Trophoblast cell (in vitro differentiated cells and primary cell): ENCODE measurements at regions not wholly inside any gene's neighbourhood (a gene's known extent, or its start where the extent isn't known, plus 50 kb on each side); places are given as distances from the start of the nearest gene placed in this dataset.

Experiments
- DNase-seq, 2 donors: peaks; one replicate each; pipeline ENCODE4 v3.0.0-alpha.2; 2016
- H2AFZ ChIP-seq: 2 replicates; pipeline ENCODE4 v1.6.1; 2013; ENCODE audit warnings: low read length, moderate library complexity, mild to moderate bottlenecking; ENCODE audit not compliant: insufficient read depth, poor library complexity
- H2AK5ac ChIP-seq: 2 replicates; pipeline ENCODE4 v1.6.1; 2013; ENCODE audit warnings: mild to moderate bottlenecking, low read length
- H2BK120ac ChIP-seq: 2 replicates; pipeline ENCODE4 v1.6.1; 2013; ENCODE audit warnings: low read length, mild to moderate bottlenecking, moderate library complexity; ENCODE audit not compliant: insufficient read depth, poor library complexity
- H2BK12ac ChIP-seq: 2 replicates; pipeline ENCODE4 v1.6.1; 2013; ENCODE audit warnings: mild to moderate bottlenecking, low read length, moderate library complexity
- H2BK5ac ChIP-seq: 2 replicates; pipeline ENCODE4 v1.6.1; 2013; ENCODE audit warnings: low read length, low read depth, moderate library complexity, mild to moderate bottlenecking; ENCODE audit not compliant: poor library complexity
- H3K14ac ChIP-seq: 2 replicates; pipeline ENCODE4 v1.6.1; 2013; ENCODE audit warnings: mild to moderate bottlenecking, low read length
- H3K18ac ChIP-seq: 2 replicates; pipeline ENCODE4 v1.6.1; 2013; ENCODE audit warnings: mild to moderate bottlenecking, low read length
- H3K23ac ChIP-seq: 2 replicates; pipeline ENCODE4 v1.6.1; 2013; ENCODE audit warnings: low read length
- H3K27ac ChIP-seq: 2 replicates; pipeline ENCODE4 v1.5.1; 2013; ENCODE audit warnings: low read depth, mild to moderate bottlenecking, inconsistent platforms, low read length, moderate library complexity
- H3K27me3 ChIP-seq: 2 replicates; pipeline ENCODE4 v1.6.1; 2013; ENCODE audit warnings: inconsistent platforms, mild to moderate bottlenecking, low read length, moderate library complexity; ENCODE audit not compliant: insufficient read depth
- H3K36me3 ChIP-seq, 2 experiments: 1 replicate in 1 of 2; 2 replicates in 1 of 2; pipeline ENCODE4 v1.6.1; 2013; ENCODE audit warnings: low read length in 2 of 2, mild to moderate bottlenecking in 2 of 2, moderate library complexity in 1 of 2; ENCODE audit not compliant: insufficient read depth in 2 of 2, control insufficient read depth in 1 of 2
- H3K4ac ChIP-seq: 2 replicates; pipeline ENCODE4 v1.6.1; 2013; ENCODE audit warnings: low read depth, mild to moderate bottlenecking, low read length, moderate library complexity
- H3K4me1 ChIP-seq, 2 experiments: 1 replicate in 1 of 2; 2 replicates in 1 of 2; pipeline ENCODE4 v1.6.1; 2013; ENCODE audit warnings: low read length in 2 of 2, mild to moderate bottlenecking in 2 of 2, moderate library complexity in 1 of 2; ENCODE audit not compliant: insufficient read depth in 2 of 2, control insufficient read depth in 1 of 2
- H3K4me2 ChIP-seq: 2 replicates; pipeline ENCODE4 v1.6.1; 2013; ENCODE audit warnings: inconsistent platforms, mild to moderate bottlenecking, low read length, moderate library complexity
- H3K4me3 ChIP-seq: 2 replicates; pipeline ENCODE4 v1.5.1; 2013; ENCODE audit warnings: mild to moderate bottlenecking, low read depth, low read length, inconsistent platforms
- H3K79me1 ChIP-seq: one replicate; pipeline ENCODE4 v1.6.1; 2013; ENCODE audit warnings: low read length
- H3K79me2 ChIP-seq: 2 replicates; pipeline ENCODE4 v1.6.1; 2013; ENCODE audit warnings: low read length, mild to moderate bottlenecking; ENCODE audit not compliant: control insufficient read depth, insufficient read depth, poor library complexity
- H3K9ac ChIP-seq: 2 replicates; pipeline ENCODE4 v1.6.1; 2013; ENCODE audit warnings: mild to moderate bottlenecking, low read length
- H3K9me3 ChIP-seq: 2 replicates; pipeline ENCODE4 v1.6.1; 2013; ENCODE audit warnings: low read depth, mild to moderate bottlenecking, control low read depth, inconsistent platforms, low read length; ENCODE audit not compliant: insufficient read depth
- H4K12ac ChIP-seq: 2 replicates; pipeline ENCODE4 v1.6.1; 2013; ENCODE audit warnings: low read depth, mild to moderate bottlenecking, low read length, moderate library complexity
- H4K8ac ChIP-seq: 2 replicates; pipeline ENCODE4 v1.6.1; 2013; ENCODE audit warnings: low read depth, mild to moderate bottlenecking, low read length, moderate library complexity
- H4K91ac ChIP-seq: one replicate; pipeline ENCODE4 v1.6.1; 2013; ENCODE audit warnings: low read depth, mild to moderate bottlenecking, low read length, moderate library complexity
- WGBS: extraction: QIAGEN DNeasy Blood & Tissue Kit; methylation state at CpG from one replicate; pipeline ENCODE4 v1.1.7; 2013; ENCODE audit warnings: missing lambda C conversion rate; ENCODE audit not compliant: insufficient read length, insufficient coverage; ENCODE audit errors: extremely low coverage; 5-methylcytosine and 5-hydroxymethylcytosine counted together

GRCh38 chr7:52639126-52639525, 396.3 kb upstream of the POM121L12 start:
- Histone ChIP-seq H3K79me1 (no peaks in the 10 kb centered on the region), H3K9ac (no peak overlapping the region), H2AFZ (no peak overlapping the region), H3K36me3 (no peaks in the 10 kb centered on the region), H4K8ac (no peak overlapping the region), H3K18ac (no peak overlapping the region), H3K4me3 (no peak overlapping the region), H2BK12ac (no peak overlapping the region), H3K27ac (no peak overlapping the region), H4K91ac (no peak overlapping the region), H3K4me1 (peaks cover 0 to 5% of the 10 kb centered on the region in 2 experiments), H3K9me3 (no peaks in the 10 kb centered on the region), H4K12ac (no peak overlapping the region), H3K4me2 (no peak overlapping the region), H2AK5ac (no peak overlapping the region), H3K79me2 (no peaks in the 10 kb centered on the region), H3K14ac (no peak overlapping the region), H3K27me3 (no peaks in the 10 kb centered on the region), H3K4ac (no peak overlapping the region), H3K23ac (no peak overlapping the region), H2BK120ac (no peak overlapping the region), H2BK5ac (no peak overlapping the region)
- DNase-seq = no peak

DNA sequence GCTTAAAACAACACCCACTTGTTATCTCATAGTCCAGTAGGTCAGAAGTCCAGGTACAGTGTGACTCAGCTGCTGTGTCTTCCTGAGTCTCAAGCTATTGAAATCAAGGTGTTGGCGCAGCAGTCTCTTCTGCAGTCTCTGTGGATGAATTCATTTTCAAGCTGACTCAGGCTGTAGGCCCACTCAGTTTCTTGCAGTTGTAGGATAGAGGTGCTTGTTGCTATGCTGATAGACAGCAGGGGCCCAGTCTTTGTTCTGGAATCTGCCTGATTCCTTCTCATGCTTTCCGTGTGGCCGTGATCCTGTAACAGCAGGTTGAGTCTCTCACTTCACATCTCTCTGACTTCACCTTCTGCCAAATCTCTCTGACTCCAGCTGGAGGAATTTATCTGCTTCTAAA, 400.4 kb upstream of the POM121L12 start:
- Histone ChIP-seq H3K4me1 (peaks cover 0 to 4% of the 10 kb centered on the region in 2 experiments), H4K8ac (no peak overlapping the region), H3K79me2 (no peaks in the 10 kb centered on the region), H2BK5ac (no peak overlapping the region), H3K27me3 (no peaks in the 10 kb centered on the region), H4K12ac (no peak overlapping the region), H3K36me3 (no peaks in the 10 kb centered on the region), H2AFZ (no peak overlapping the region), H3K9ac (no peak overlapping the region), H3K4me2 (no peak overlapping the region), H3K79me1 (no peaks in the 10 kb centered on the region), H2BK12ac (no peak overlapping the region), H2AK5ac (no peak overlapping the region), H3K27ac (no peak overlapping the region), H3K14ac (no peak overlapping the region), H3K18ac (no peak overlapping the region), H3K9me3 (no peaks in the 10 kb centered on the region), H2BK120ac (peak overlapping the region; percentile 43), H3K4ac (no peak overlapping the region), H3K23ac (no peak overlapping the region), H4K91ac (no peak overlapping the region), H3K4me3 (no peak overlapping the region)
- no CpG with 5 or more reads among the region's 3 CpGs for WGBS
- peak; percentile 72 to 73 for DNase-seq

DNA sequence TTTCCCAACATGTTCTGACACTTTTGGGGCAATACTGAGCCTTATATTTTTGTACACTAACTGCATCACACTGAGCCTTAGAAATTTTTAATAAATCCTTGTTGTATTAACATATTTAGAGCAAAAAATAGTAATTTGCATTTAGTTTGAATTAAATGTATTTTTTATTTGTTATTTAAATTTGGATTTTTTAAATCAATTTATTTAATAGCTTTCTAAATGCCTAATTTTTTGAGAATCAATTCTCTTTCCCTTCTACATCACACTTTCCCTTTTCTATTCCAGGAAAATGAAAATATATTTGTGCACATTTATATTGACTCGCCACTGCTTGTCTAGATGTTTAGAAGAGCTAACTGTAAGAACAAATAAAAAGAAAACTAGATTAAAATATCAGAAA, 414.6 kb upstream of the POM121L12 start:
- no peaks in the 10 kb centered on the region for H3K36me3 ChIP-seq
- H4K12ac ChIP-seq = no peak overlapping the region
- H2AK5ac ChIP-seq = no peak overlapping the region
- no peak overlapping the region for H3K27ac ChIP-seq
- WGBS = no CpG with 5 or more reads among the region's 1 CpG
- H4K8ac ChIP-seq = no peak overlapping the region
- no peaks in the 10 kb centered on the region for H3K27me3 ChIP-seq
- DNase-seq = no peak
- H2BK5ac ChIP-seq = no peak overlapping the region
- no peak overlapping the region for H3K4ac ChIP-seq
- H3K4me2 ChIP-seq = no peak overlapping the region
- no peak overlapping the region for H2AFZ ChIP-seq
- no peak overlapping the region for H3K9ac ChIP-seq
- H3K4me3 ChIP-seq = no peak overlapping the region
- H3K23ac ChIP-seq = no peak overlapping the region
- H3K18ac ChIP-seq = no peak overlapping the region
- no peaks in the 10 kb centered on the region for H3K79me1 ChIP-seq
- H2BK120ac ChIP-seq = no peak overlapping the region
- no peak overlapping the region for H4K91ac ChIP-seq
- H3K79me2 ChIP-seq = no peaks in the 10 kb centered on the region
- H3K4me1 ChIP-seq = no peaks in the 10 kb centered on the region
- no peaks in the 10 kb centered on the region for H3K9me3 ChIP-seq
- no peak overlapping the region for H3K14ac ChIP-seq
- no peak overlapping the region for H2BK12ac ChIP-seq

DNA sequence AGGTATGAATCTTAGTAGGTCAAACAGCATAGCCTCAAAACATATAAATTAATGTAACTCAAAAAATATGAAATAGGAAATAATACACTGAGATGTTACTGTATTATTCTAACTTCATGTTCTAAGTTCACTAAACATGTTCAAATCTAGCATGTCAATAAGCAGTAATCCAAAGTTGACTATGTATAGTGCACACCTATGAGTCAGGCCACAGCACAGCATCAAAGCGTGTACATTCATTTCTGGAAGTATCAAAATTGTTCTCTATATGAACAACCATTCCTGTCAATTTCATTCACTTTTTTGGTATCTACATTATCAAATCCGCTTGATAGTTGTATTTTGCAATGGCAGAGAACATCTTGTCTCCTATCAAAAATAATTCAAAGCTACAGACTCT, 418.9 kb upstream of the POM121L12 start:
- Histone ChIP-seq H3K79me1 (no peaks in the 10 kb centered on the region), H2BK5ac (no peak overlapping the region), H2BK12ac (no peak overlapping the region), H3K18ac (no peak overlapping the region), H3K4ac (no peak overlapping the region), H2AK5ac (no peak overlapping the region), H3K23ac (no peak overlapping the region), H3K4me3 (no peak overlapping the region), H4K12ac (no peak overlapping the region), H3K9ac (no peak overlapping the region), H3K4me2 (no peak overlapping the region), H3K79me2 (no peaks in the 10 kb centered on the region), H3K36me3 (no peaks in the 10 kb centered on the region), H3K4me1 (no peaks in the 10 kb centered on the region), H3K14ac (no peak overlapping the region), H3K27ac (no peak overlapping the region), H2BK120ac (no peak overlapping the region), H3K9me3 (no peaks in the 10 kb centered on the region), H3K27me3 (no peaks in the 10 kb centered on the region), H2AFZ (no peak overlapping the region), H4K91ac (no peak overlapping the region), H4K8ac (no peak overlapping the region)
- no peak for DNase-seq
- no CpG with 5 or more reads among the region's 2 CpGs for WGBS
